K562 (cell line): ENCODE measurements at regions not wholly inside any gene's neighbourhood (a gene's known extent, or its start where the extent isn't known, plus 50 kb on each side); places are given as distances from the start of the nearest gene placed in this dataset.

Source experiments
- ATAC-seq: fragments of 200-7000 bp; cut with Tn5 transposase; 3 replicates; pipeline ENCODE4 v1.9.1; 2020; ENCODE audit warnings: moderate library complexity
- BruUV-seq: library from RNA; stranded (reverse); fragments of 400-500 nt; replicated peaks from 2 replicates; lab custom pipeline; 2021; lab: Mats Ljungman, UMichigan
- CTCF ChIA-PET: fragments of 300-600 bp; formaldehyde crosslinking; extraction: SDS; loops from one replicate; lab custom pipeline; 2021; ENCODE audit warnings: low intra/inter-chr PET ratio; lab: Yijun Ruan, JAX
- POLR2A ChIA-PET: fragments of 300-600, 350-650 bp; sonication (Branson Sonifier 250); formaldehyde crosslinking; extraction: SDS; loops from one replicate; lab custom pipeline; 2021; ENCODE audit warnings: antibody characterized with exemption, inconsistent platforms; lab: Yijun Ruan, JAX
- DNase-seq, 4 experiments: peaks; one replicate each; pipeline versions ENCODE4 v3.0.0 to v3.0.0-alpha.2; 2011 to 2018; ENCODE audit warnings: low spot score in 3 of 4, mixed read lengths in 3 of 4; ENCODE audit errors: extremely low read depth in 1 of 4
- FAIRE-seq: peaks from 2 replicates; lab custom pipeline; 2011; peaks lifted over from hg19 to GRCh38; lab: Jason Lieb, UNC
- H2AFZ ChIP-seq: 2 replicates; pipeline ENCODE4 v1.6.0; 2011; ENCODE audit warnings: low read depth, low read length, control low read depth, inconsistent platforms
- H3K27ac ChIP-seq: fragments of 200-600 bp; 3 replicates; pipeline ENCODE4 v1.8.0; 2011; ENCODE audit warnings: low read depth, mild to moderate bottlenecking, control low read depth, inconsistent platforms, low read length, moderate library complexity, mixed read lengths; ENCODE audit errors: extremely low read depth
- H3K27me3 ChIP-seq, 2 experiments: fragments of 300-600 bp in 1 of 2; 2 replicates in 1 of 2; 3 replicates in 1 of 2; pipeline versions ENCODE4 v1.6.0 to v1.8.0; 2011; ENCODE audit warnings: inconsistent platforms in 2 of 2, low read length in 2 of 2, mild to moderate bottlenecking in 1 of 2, mixed read lengths in 1 of 2, moderate library complexity in 1 of 2; ENCODE audit not compliant: control insufficient read depth in 2 of 2, insufficient read depth in 2 of 2
- H3K36me3 ChIP-seq: fragments of 300-600 bp; 3 replicates; pipeline ENCODE4 v1.8.0; 2011; ENCODE audit warnings: mild to moderate bottlenecking, low read length, inconsistent platforms; ENCODE audit not compliant: control insufficient read depth, insufficient read depth
- H3K4me1 ChIP-seq, 2 experiments: fragments of 200-600 bp in 1 of 2; replicated peaks in 1 of 2; 2 replicates in 1 of 2; 3 replicates in 1 of 2; pipeline versions ENCODE4 v1.5.1 to v1.8.0; 2011; ENCODE audit warnings: inconsistent platforms in 2 of 2, low read length in 2 of 2, mild to moderate bottlenecking in 1 of 2, mixed read lengths in 1 of 2, moderate library complexity in 1 of 2; ENCODE audit not compliant: control insufficient read depth in 2 of 2, insufficient read depth in 2 of 2
- H3K4me2 ChIP-seq: 2 replicates; pipeline ENCODE4 v1.6.1; 2011; ENCODE audit warnings: low read length, control low read depth, inconsistent platforms, mixed read lengths; ENCODE audit not compliant: insufficient read depth
- H3K4me3 ChIP-seq: fragments of 200-600 bp; sonication (generic), shearing (Covaris generic); 2 replicates; pipeline ENCODE4 v1.5.1; 2016; ENCODE audit warnings: control low read depth, inconsistent platforms
- H3K79me2 ChIP-seq: fragments of 200-600 bp; 3 replicates; pipeline ENCODE4 v1.8.0; 2011; ENCODE audit warnings: low read length, inconsistent platforms; ENCODE audit not compliant: control insufficient read depth, insufficient read depth
- H3K9ac ChIP-seq, 2 experiments: 2 replicates each; pipeline versions ENCODE4 v1.6.0 to v1.6.1; 2011; ENCODE audit warnings: low read depth in 2 of 2, low read length in 2 of 2, control low read depth in 1 of 2, inconsistent platforms in 1 of 2, mild to moderate bottlenecking in 1 of 2, mixed read lengths in 1 of 2; ENCODE audit not compliant: insufficient read depth in 1 of 2
- H3K9me1 ChIP-seq: one replicate; pipeline ENCODE4 v1.6.0; 2011; ENCODE audit warnings: inconsistent platforms, mild to moderate bottlenecking, low read length, moderate library complexity; ENCODE audit not compliant: control insufficient read depth, insufficient read depth
- H3K9me3 ChIP-seq: replicated peaks from 2 replicates; pipeline ENCODE4 v1.5.1; 2011; ENCODE audit warnings: low read depth, low read length, inconsistent platforms; ENCODE audit not compliant: control insufficient read depth, insufficient read depth
- H4K20me1 ChIP-seq: replicated peaks from 2 replicates; pipeline ENCODE4 v1.6.1; 2011; ENCODE audit warnings: low read length, inconsistent platforms, mixed read lengths; ENCODE audit not compliant: control insufficient read depth, insufficient read depth
- CBX2 ChIP-seq: fragments of 200-600 bp; sonication (generic); IDR thresholded peaks from one replicate; pipeline ENCODE4 v1.6.1; 2012; ENCODE audit warnings: mild to moderate bottlenecking, low read length, inconsistent platforms; ENCODE audit not compliant: insufficient read depth, poor library complexity, severe bottlenecking
- CSDE1 ChIP-seq, 2 experiments: fragments of 450-650 bp; IDR thresholded peaks; 2 replicates each; pipeline ENCODE4 v1.6.1; 2016; ENCODE audit warnings: mild to moderate bottlenecking in 1 of 2
- FUS ChIP-seq: fragments of 200-400 bp; formaldehyde crosslinking; optimal IDR thresholded peaks from 2 replicates; pipeline ENCODE3; 2017; ENCODE audit warnings: low read depth, low read length
- GATAD2B ChIP-seq: fragments of 450-650 bp; IDR thresholded peaks from 2 replicates; pipeline ENCODE4 v1.6.1; 2017; ENCODE audit warnings: mild to moderate bottlenecking, borderline replicate concordance
- IRF2 ChIP-seq: sonication (generic); formaldehyde crosslinking; IDR thresholded peaks from 2 replicates; pipeline ENCODE4 v1.8.1; 2022; ENCODE audit warnings: mild to moderate bottlenecking, missing genetic modification reagents
- KDM2B ChIP-seq: fragments of 250-450 bp; sonication (Bioruptor Pico); IDR thresholded peaks from 2 replicates; pipeline ENCODE4 v1.8.0; 2021; ENCODE audit warnings: mild to moderate bottlenecking, moderate library complexity
- NR4A1 ChIP-seq, 2 experiments: fragments of 250-450 bp in 1 of 2; fragments of 450-650 bp in 1 of 2; sonication (Bioruptor Pico) in 1 of 2; IDR thresholded peaks; 2 replicates each; pipeline versions ENCODE4 v1.4.0 to v1.6.1; 2016 to 2020; ENCODE audit warnings: mild to moderate bottlenecking in 2 of 2, missing compliant biosample characterization in 1 of 2, missing genetic modification characterization in 1 of 2, moderate library complexity in 1 of 2
- PCBP2 ChIP-seq: fragments of 200-400 bp; formaldehyde crosslinking; IDR thresholded peaks from 2 replicates; pipeline ENCODE4 v1.6.1; 2018; ENCODE audit warnings: low read length, low read depth, mild to moderate bottlenecking, moderate library complexity; ENCODE audit not compliant: poor library complexity, severe bottlenecking
- PML ChIP-seq: IDR thresholded peaks from 2 replicates; pipeline ENCODE4 v1.6.1; 2012; ENCODE audit warnings: low read length, inconsistent platforms
- POU5F1 ChIP-seq: fragments of 150-350 bp; IDR thresholded peaks from 2 replicates; pipeline ENCODE4 v1.6.1; 2014; ENCODE audit warnings: borderline replicate concordance, low read length, low read depth, mild to moderate bottlenecking; ENCODE audit not compliant: partially characterized antibody
- ZNF212 ChIP-seq: fragments of 450-650 bp; formaldehyde crosslinking; IDR thresholded peaks from 2 replicates; pipeline ENCODE4 v1.4.0; 2020; ENCODE audit warnings: mild to moderate bottlenecking
- ZNF41 ChIP-seq: fragments of 250-450 bp; sonication (Bioruptor Pico); conservative IDR thresholded peaks from 2 replicates; pipeline ENCODE4 v1.4.0; 2020; ENCODE audit warnings: mild to moderate bottlenecking
- ZNF436 ChIP-seq: fragments of 250-450, 450-650 bp; sonication (Bioruptor Pico); formaldehyde crosslinking; IDR thresholded peaks from 2 replicates; pipeline ENCODE4 v1.7.0; 2020; ENCODE audit warnings: mild to moderate bottlenecking
- ZNF445 ChIP-seq: fragments of 250-450 bp; sonication (Bioruptor Pico); IDR thresholded peaks from 2 replicates; pipeline ENCODE4 v1.4.0; 2020; ENCODE audit warnings: low read depth, mild to moderate bottlenecking, moderate library complexity
- ZNF507 ChIP-seq: conservative IDR thresholded peaks from 2 replicates; pipeline ENCODE4 v1.6.1; 2017; ENCODE audit warnings: missing genetic modification characterization, missing compliant biosample characterization
- ZNF561 ChIP-seq: fragments of 450-650 bp; formaldehyde crosslinking; conservative IDR thresholded peaks from 2 replicates; pipeline ENCODE4 v1.4.0; 2020; ENCODE audit warnings: mild to moderate bottlenecking, moderate library complexity
- ZNF75A ChIP-seq: fragments of 450-650 bp; formaldehyde crosslinking; IDR thresholded peaks from 2 replicates; pipeline ENCODE4 v1.4.0; 2020; ENCODE audit warnings: mild to moderate bottlenecking
- WGBS: fragments of 100-300 bp; shearing (Covaris generic); methylation state at CpG from one replicate; pipeline ENCODE4 v1.1.6; 2016; ENCODE audit warnings: low coverage, mixed read lengths; ENCODE audit not compliant: insufficient coverage; ENCODE audit errors: missing lambda C conversion rate; 5-methylcytosine and 5-hydroxymethylcytosine counted together
- in situ Hi-C: fragments of 300-500 bp; cut with MboI; formaldehyde crosslinking; loops from 4 replicates; pipeline ENCODE4 v1.15.0; 2018; ENCODE audit warnings: inconsistent platforms, mixed read lengths
- intact Hi-C: fragments of 100-400 bp; cut with micrococcal nuclease; formaldehyde crosslinking; loops from 2 replicates; pipeline ENCODE4 v1.14.2; 2022
- TF ChIP-seq, protein P1 (sequence below): fragments of 450-650 bp; IDR thresholded peaks from one replicate; pipeline ENCODE4 v1.6.1; 2018; ENCODE audit warnings: mild to moderate bottlenecking, moderate library complexity; ENCODE audit not compliant: partially characterized antibody

DNA sequence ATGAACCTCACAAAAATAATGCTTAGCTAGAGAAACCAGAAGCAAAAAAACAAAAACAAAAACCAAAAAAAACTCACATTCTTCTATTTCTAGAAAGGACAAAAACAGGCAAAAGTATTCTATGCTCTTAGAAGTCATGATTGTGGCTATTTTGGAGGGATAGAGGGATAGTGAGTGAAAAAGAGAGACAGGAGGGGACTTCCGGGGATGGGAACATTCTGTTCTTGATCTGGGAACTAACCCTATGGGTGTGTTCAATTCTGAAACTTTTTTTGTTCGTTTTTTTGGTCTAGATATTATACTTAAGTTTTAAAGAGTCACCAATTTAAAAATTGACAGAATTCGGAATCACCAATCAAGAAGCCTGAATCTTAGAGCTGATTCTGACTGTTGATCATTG lies 120.0 kb upstream of the TPM1 start:
- 0% methylated on average over 3 of the region's 3 CpGs for WGBS
- BruUV-seq: no TSS peak
- DNase-seq (no peak), FAIRE-seq (no peak), ATAC-seq (no peak)
- Histone ChIP-seq H3K9me1 (no peaks in the 10 kb centered on the region), H2AFZ (no peak overlapping the region), H3K27me3 (peaks cover 4 to 20% of the 10 kb centered on the region in 2 experiments; a peak in 3 of 5 replicates), H3K4me3 (no peak overlapping the region), H4K20me1 (no peaks in the 10 kb centered on the region), H3K27ac (no peak overlapping the region), H3K36me3 (no peaks in the 10 kb centered on the region), H3K9ac (no peak overlapping the region), H3K9me3 (no peaks in the 10 kb centered on the region), H3K4me1 (no peaks in the 10 kb centered on the region), H3K79me2 (no peaks in the 10 kb centered on the region), H3K4me2 (no peak overlapping the region)
- CTCF ChIA-PET: no interaction called here
- POLR2A ChIA-PET: interaction anchor here (0.6 to 1.2 kb wide), 3 partner anchors 10 to 47 kb away, joined by 3 read pairs; no protein-coding TSS in a partner anchor
- TF ChIP-seq ZNF212 (no peak), KDM2B (CRISPR knock-in tag) (no peak), PCBP2 (no peak), ZNF41 (CRISPR knock-in tag) (no peak)
- TF ChIP-seq, protein P1, sequence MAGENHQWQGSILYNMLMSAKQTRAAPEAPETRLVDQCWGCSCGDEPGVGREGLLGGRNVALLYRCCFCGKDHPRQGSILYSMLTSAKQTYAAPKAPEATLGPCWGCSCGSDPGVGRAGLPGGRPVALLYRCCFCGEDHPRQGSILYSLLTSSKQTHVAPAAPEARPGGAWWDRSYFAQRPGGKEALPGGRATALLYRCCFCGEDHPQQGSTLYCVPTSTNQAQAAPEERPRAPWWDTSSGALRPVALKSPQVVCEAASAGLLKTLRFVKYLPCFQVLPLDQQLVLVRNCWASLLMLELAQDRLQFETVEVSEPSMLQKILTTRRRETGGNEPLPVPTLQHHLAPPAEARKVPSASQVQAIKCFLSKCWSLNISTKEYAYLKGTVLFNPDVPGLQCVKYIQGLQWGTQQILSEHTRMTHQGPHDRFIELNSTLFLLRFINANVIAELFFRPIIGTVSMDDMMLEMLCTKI: no peak
- in situ Hi-C loops: no loop called here
- intact Hi-C loops: no loop called here

DNA sequence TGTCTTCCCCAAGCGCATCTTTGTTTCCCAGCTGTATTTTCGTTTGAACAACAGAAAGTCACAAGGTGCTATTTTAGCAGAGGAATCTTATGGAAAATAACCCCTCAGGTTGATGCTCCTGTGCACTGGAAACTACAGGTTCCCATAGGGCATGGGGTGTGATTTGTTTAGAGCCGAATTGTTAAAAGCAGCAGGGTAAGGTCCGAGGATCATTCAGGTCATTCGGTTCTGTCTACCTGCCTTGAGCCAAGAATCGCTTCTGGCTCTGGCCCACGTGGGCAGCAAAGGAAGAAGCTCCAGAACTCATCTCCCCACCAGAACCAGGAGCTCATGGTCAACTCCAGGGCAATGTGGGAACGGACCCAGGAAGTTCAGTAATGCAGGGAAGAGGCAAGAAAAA lies 116.7 kb upstream of the TPM1 start:
- Histone ChIP-seq H3K4me3 (no peak overlapping the region), H3K27ac (no peak overlapping the region), H3K27me3 (peaks cover 0 to 26% of the 10 kb centered on the region in 2 experiments; a peak in 2 of 5 replicates), H3K4me2 (no peak overlapping the region), H3K4me1 (peaks cover 0 to 2% of the 10 kb centered on the region in 2 experiments; a peak in 1 of 5 replicates), H3K9ac (no peak overlapping the region), H3K9me3 (no peaks in the 10 kb centered on the region), H3K79me2 (no peaks in the 10 kb centered on the region), H3K9me1 (no peaks in the 10 kb centered on the region), H2AFZ (no peak overlapping the region), H3K36me3 (no peaks in the 10 kb centered on the region), H4K20me1 (no peaks in the 10 kb centered on the region)
- BruUV-seq: no TSS peak
- DNase-seq: no peak
- in situ Hi-C loops (no loop called here), intact Hi-C loops (no loop called here)
- no peak for FAIRE-seq
- no peak for ATAC-seq
- ChIA-PET POLR2A (no interaction called here), CTCF (no interaction called here)
- 0% methylated on average over 8 of the region's 8 CpGs for WGBS
- no peak for TF ChIP-seq ZNF445
- TF ChIP-seq FUS: no peak
- TF ChIP-seq ZNF507 (tag): no peak
- no peak for TF ChIP-seq ZNF436 (CRISPR knock-in tag)
- no peak for TF ChIP-seq ZNF561 (CRISPR knock-in tag)
- no peak for TF ChIP-seq PML
- no peak for TF ChIP-seq GATAD2B
- TF ChIP-seq NR4A1 (CRISPR knock-in tag; IDR thresholded peaks at IDR 0.05): no peak
- TF ChIP-seq NR4A1 (tag; IDR thresholded peaks at IDR 0.05): no peak
- TF ChIP-seq POU5F1: no peak
- no peak for TF ChIP-seq CBX2
- TF ChIP-seq IRF2 (CRISPR knock-in tag): no peak
- no peak for TF ChIP-seq ZNF75A
- no peak for TF ChIP-seq CSDE1 (IDR thresholded peaks at IDR 0.05)
